GM21717 (cell line): ENCODE measurements at regions not wholly inside any gene's neighbourhood (a gene's known extent, or its start where the extent isn't known, plus 50 kb on each side); places are given as distances from the start of the nearest gene placed in this dataset.

Source experiments
- ATAC-seq: cut with Tn5 transposase; IDR thresholded peaks from one replicate; pipeline ENCODE4 v1.9.1; 2021; ENCODE audit warnings: mild to moderate bottlenecking, moderate library complexity; ENCODE audit not compliant: unreplicated experiment

DNA sequence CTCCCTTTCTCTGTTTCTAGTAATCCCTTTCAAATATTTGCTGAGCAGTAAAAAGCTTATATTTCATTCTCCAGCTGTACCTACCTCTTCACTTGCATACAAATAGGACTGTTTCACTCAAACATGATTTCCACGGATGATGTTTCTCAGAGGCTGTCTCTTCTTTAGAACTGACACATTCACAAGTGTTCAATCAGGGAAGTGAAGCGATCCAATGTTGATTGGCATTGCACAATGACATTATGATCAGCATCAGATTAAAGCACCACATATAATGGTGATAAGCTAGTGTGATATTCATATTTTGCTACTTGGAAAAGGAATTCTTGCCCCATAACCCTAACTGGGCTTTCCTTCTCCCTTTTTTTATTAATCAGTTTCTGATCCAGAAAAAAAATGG is 681.8 kb downstream of the TBC1D32 start:
- ATAC-seq = no peak

DNA sequence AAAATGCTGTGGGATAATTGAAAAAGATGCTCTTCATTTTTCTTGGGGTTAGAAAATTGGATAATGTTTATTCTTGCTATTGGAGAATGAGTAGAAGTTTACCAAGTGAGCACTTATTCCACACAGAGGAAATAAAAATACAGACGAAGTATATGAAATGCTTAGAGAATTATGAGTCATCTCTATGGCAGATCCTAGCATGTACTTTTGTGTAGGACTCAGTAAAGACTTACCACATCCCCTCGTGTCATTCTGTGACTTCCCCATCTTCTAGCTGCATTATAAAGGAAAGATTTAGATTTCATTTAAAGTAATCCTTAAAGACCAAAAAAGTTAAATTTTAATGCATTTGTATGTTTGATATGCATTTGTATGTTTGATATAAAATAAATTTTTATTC is 685.6 kb downstream of the TBC1D32 start:
- ATAC-seq = no peak

DNA sequence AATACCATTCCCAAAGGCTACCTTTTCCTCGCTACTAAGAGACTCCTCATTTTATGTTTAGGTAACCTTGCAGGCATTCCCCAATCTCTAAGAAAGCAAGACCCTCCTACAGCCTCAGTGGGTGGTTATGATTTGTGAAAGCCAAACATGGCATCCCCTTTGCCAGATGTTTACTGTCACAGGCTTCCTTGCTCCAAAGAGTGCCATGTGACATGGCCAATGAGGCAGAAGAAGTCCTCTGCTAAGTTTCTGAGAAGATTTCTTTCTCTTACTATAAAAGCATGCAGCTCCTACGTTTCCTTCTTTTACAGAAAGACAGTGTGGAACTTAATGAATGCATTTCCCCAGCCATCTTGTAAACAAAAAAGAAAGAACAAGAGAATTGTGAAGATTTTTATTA is 688.2 kb downstream of the TBC1D32 start:
- ATAC-seq = no peak

DNA sequence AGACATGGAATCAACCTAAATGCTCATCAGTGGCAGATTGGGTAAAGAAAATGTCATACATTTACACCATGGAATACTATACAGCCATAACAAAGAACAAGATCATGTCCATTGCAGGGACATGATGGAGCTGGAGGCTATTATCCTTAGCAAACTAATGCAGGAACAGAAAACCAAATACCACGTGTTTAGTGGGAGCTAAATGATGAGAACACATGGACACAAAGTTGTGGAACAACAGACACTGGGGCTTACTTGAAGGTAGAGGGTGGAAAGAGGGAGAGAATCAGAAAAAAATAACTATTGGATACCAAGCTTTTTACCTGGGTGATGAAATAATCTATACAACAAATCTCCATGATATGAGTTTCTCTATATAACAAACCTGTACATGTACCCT is 701.3 kb downstream of the TBC1D32 start:
- no peak for ATAC-seq

DNA sequence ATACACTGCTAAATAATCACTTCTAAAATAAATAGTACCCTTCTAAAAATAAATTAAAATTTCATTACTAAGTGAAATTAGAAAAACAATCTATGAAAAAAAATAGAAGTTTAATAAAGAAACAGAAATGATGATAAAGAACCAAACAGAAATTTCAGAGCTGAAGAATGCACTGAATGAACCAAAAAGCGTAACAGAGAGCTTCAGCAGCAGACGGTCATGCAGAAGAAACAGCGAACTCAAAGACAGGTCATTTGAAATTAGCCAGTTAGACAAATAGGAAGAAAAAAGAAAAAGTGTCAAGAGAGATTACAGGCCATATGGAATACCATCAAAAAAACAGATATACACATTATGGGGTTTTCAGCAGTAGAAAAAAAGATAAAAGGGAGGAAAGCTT is 706.7 kb downstream of the TBC1D32 start:
- ATAC-seq = no peak

DNA sequence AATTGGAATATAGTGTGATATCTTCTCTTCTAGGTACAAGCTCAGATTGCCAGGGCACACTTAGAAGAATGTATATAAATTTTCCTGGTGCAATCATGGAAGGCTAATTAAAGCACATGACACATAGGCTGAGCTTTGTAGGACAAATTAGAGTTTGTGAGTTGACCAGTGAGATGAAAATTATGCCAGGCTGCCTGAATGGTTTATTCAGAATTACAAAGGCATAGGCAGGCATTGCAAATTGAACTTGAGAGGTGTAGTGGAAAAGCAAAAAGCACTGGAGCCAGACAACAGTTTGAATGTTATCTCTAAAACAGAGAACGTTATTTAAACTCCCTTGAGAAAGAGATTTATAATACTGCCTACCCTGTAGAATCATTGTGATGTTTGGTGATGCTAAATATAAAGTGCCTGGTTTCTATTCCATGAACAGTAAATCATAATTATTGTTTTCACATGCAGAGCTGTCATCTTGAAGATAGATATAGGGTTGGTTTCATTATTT is 712.1 kb downstream of the TBC1D32 start:
- no peak for ATAC-seq

DNA sequence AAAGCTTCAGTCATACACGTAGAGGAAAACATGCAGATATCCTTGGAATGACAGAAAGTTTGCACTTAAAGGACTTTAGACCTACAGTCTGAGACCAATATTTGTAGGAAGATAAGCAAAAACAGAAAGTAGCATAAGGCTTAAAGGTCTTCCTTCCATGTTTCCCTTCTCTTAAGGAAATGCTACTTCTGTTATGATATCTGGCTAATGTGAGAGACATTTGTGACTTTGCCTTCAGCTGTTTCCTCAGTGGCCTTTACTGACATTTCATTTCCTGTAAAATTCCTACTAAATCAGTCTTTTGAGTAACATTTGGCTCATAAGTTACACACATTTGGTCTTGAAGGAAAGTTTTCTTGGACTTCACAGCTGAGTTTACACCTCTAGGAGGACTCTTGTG is 713.4 kb downstream of the TBC1D32 start:
- no peak for ATAC-seq

DNA sequence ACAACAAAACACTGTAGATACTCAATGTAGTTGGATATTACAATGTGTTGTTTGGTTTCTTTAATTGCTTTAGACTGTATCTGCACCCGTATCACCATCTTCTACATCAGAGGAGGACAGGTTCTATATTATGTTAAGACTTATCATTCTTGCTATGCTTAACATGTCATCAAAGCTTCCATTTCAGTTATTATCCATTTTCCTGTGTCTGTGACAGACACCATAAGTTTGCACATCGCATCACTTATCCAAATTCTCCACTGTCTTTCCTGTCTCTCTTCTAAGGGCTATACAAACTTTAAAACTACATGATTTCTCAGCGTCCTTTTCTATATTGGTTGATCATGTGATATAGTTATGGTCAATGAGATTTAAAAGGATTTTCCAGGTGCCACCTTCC is 719.0 kb downstream of the TBC1D32 start:
- no peak for ATAC-seq

DNA sequence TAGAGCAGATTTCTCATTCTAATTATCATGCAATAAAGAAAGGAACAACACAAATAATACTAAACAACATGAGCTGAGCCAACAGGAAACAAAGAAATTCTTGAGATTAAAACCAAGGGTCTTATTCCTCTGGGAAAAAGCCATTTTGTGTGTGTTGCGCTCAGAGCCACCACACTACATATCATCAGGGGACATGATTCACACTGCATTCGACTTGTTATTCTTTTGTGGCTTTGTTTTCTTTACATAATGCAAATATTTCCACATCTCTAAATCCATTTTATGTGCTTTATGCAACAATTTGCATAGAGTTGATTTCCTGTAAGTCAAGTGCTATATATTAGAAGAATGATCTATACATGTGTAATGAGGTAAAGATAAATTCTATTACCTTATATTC is 719.6 kb downstream of the TBC1D32 start:
- no peak for ATAC-seq

DNA sequence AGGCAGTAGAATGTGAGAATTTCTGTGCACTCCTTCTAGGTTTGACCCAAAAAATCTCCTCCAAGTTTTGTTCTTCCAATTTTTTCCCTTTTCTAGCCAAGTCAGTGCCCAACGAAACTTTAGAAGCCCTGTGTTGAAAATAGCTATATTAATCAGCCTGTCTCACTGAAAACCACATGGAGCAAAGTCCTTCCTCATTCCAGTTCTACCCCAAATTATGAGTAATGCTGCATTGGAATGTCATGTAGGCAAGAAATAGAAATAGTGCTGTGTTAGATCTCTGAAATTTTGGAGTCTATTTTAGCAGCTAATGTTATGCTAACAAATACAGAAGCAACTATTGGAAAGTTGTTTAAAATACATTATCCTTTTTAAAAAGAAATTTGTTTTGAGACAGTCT is 725.5 kb downstream of the TBC1D32 start:
- no peak for ATAC-seq

DNA sequence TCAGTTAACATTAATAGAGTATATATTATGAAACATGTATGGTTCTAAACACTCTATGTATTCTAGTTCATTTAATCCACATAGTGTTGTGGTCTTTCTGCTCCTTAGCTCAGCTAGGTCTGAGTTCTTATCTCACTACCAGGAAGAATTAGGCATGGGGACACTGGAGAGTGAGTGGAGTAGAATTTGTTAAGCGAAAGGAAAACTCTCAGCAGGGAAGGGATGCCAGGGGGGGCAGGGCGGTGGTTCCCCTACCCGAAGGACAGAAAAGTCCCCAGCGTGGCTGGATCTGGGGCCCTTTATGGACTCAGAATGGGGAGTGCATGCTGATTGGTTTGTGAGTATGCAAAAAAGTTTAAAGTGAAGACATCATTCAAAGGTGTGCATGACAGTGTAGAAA is 727.5 kb downstream of the TBC1D32 start:
- ATAC-seq = no peak

DNA sequence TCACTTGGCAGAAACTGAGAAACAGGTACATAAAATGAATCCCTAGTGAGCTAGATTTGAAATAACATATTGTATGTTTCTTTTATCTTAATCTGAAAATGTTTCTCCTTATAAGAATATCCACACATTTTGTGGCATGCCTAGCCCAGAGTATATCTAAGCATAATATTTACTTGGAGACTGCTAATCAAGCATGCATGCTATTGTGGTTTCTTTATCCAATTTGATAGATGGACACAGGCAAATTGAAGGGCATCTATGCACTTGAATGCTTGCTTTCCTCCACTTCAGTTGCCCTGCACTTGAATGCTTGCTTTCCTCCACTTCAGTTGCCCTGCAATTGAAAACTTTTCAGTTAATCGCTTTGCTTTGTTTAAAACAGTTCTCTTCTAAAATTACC is 729.8 kb downstream of the TBC1D32 start:
- ATAC-seq = no peak

DNA sequence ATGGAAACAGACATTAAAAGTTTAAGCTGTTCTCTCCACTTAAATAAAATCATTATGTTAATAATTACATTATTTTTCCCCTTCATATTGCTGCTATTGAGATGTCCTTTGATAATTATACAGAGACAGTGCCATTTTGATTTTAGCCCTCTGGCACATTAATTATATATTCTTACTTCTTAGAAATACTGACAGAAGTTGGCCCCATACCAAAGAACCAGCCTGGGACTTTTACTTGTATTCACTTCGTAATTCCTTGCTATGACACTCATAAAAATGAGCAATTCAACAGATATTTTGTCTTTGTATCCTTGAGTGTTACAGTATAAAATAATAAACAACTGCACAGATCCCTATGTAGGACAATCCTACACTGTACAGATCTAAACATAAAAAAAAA is 743.7 kb downstream of the TBC1D32 start:
- no peak for ATAC-seq

DNA sequence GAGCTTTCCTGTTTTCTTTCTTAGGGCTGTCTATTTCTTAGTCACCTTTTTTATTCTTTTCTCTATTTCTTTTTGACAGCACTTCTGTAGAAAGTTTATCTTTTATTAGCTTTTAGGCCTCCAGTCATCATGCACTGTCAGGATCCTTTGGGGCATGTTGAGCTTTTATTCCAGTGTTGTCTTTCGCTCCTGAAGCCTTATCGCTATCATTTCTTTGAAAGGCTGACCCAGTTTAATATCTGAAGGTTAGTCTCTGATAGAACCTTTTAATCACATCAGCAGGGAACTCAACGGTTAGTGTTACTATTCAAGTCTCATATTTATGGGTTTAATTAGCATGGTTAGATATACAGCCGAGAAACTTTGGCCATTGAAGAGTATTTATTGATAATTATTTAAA is 745.9 kb downstream of the TBC1D32 start:
- ATAC-seq = no peak

DNA sequence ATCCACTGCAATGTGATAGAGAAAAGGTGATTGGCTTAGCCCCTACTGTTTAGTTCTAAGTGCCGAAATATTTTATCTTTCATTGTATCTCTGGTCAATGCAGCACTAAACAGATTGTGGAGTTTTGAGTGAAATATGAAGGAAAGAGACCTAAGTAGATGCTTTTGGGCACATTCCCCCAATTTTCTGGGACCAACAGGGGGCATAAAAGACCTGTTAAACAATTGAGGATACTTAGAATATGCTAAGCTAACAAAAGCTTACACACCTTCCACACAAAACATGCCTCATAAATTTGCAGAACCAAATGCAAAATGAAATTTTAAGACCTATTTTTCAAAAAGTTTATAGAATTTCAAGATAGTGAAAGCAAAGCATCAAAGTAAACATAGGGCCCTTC is 746.9 kb downstream of the TBC1D32 start:
- no peak for ATAC-seq

DNA sequence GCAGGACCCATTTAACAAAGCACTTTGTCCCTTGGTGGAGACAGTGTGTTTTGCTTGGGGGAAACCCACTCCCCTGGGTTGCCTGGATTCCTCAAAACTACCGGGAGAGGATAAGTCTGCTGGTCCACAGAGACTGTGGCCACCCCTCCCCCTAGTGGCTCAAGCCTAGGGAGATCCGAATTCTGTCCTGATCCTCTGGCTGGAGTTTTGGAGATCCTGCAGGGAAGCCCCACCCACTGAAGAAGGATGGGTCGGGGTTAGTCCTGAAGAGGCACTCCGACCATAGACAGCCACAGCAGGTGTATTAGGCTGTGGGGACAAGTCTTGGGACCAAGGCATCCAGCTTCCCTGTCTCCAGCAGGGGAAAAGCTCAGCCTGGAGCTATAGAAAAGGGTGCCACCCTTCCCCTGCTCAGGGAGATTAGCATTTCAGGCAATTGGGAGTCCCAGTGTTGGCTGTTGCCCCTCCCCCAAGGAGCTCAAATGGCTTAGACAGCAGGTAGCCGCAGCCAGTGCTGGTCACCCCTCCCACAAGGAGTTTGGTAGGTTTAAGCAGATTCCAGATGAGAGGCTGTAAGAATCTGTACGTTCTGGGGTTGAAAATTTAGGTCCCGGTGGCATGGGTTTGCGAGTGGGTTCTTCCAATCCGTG is 750.0 kb downstream of the TBC1D32 start:
- no peak for ATAC-seq

DNA sequence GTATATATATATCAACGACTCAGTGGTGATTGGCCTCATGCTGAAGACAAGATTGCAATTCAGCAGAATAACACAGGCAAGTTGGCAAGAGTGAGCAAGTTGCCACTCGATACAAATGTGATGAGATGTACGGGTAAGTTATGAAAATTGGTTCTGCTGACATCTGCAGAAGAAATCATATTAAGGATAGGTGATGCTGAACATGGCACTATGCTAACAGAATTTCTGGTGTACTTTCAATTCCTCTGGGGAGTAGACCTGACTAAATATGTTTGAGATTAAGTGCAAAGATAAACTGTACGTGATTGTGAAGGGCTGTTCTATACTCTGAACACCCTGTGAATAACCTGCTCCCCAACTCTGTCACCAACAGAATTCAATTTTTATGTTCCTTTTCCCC is 758.2 kb downstream of the TBC1D32 start:
- ATAC-seq = no peak

DNA sequence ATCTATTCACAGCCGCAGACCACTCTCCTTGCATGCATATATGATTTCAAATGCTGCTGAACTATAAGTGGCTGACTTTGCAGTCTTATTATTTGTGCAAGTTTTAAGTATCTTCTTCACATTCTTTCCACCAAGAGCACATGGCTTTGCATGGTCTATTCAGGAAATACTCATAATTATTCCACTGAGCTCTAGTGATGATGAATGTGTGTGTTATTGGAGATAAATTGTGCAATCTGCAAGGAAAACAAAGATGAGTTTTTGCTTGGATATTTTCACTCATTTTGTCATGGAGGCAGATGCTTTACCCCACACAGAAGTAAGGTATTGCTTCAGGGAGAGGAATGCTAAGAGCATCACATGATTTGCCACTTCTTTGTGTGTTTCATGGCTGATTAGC is 764.6 kb downstream of the TBC1D32 start:
- no peak for ATAC-seq

DNA sequence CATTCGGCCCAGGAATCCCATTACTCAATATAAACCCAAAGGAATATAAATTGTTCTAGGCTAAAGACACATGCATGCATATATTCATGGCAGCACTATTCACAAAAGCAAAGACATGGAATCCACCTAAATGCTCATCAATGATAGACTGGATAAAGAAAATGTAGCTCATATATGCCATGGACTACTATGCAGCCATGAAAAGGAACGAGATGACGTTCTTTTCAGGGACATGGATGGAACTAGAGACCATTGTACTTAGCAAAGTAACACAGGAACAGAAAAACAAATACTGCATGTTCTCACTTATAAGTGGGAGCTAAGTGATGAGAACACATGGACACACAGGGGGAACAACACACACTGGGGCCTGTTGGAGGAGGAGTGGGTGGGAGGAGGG is 769.5 kb downstream of the TBC1D32 start:
- no peak for ATAC-seq

DNA sequence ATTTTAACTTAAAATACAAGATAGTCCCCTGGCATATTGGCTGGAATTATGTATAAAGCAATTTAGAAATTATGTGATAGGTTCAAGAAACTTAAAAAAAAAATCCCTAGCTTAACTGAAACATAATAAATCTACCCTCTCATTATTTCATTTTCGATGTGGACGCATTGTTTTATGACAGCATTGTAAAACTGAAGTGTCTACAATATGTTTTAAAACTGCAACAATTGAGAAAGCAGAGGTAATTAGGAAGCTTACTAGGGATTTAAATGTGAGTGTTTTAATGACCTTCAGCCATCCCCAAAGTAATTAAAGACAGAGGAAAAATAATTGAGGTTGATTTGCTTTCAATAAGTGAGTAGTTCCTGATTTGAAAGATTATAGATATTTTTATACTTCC is 776.0 kb downstream of the TBC1D32 start:
- no peak for ATAC-seq

DNA sequence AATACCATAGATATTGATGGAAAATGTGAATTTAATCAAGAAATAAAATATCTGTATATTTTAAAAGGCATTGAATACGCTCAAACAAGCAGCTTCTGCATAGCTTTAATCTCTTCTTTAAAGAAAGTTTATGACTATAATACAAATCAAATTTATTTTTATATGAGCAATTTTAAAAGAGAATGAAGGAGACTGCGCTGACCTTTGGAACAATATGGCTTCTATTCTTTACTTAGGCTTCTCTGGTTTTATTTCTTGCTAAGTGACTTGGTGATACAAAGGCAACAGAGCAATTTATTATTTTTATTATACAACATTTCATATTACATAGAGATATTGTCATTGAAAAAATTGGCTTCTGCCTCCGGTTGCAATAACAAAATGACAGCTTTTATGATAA is 776.7 kb downstream of the TBC1D32 start:
- ATAC-seq = no peak

DNA sequence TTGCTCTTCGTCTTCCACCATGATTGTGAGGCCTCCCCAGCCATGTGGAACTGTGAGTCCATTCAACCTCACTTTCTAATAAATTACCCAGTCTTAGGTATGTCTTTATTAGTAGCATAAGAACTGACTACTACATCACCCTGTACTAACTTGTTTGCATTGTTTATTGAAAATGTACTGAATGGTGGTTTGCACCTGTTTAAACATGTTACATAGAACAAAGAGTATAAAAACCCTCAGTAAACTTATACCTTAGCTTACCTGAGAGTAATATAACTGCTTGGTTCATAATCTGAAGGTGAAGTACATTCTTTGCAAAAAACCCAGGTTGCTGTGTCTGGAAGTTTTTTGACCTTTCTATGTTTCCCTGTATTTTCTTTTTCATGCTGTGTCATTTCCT is 777.8 kb downstream of the TBC1D32 start:
- no peak for ATAC-seq

DNA sequence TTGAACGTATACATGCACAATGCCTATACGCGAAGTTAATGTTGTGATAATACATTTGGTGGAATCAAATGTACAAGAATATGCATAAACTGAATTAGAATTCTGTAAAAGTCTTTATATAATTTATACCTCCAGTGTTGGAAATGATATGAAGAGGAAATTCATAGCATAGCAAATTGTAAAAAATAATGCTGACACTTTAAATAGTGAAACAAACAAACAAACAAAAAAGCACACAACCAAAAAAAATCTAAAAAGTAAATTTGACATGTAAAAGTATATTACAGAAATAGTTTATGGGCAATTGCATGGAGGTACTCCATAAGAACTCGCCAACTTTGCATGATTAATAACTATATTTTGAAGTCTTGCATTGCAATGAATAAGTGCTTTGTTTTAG is 780.9 kb downstream of the TBC1D32 start:
- ATAC-seq = no peak
